ENCODE measurements at regions not wholly inside any gene's neighbourhood (a gene's known extent, or its start where the extent isn't known, plus 50 kb on each side); places are given as distances from the start of the nearest gene placed in this dataset.
"Not testable (repeated sequence)": the region's sequence is repeated elsewhere in the genome, so short reads cannot be mapped to it uniquely, and the experiment has no call there.

DNA sequence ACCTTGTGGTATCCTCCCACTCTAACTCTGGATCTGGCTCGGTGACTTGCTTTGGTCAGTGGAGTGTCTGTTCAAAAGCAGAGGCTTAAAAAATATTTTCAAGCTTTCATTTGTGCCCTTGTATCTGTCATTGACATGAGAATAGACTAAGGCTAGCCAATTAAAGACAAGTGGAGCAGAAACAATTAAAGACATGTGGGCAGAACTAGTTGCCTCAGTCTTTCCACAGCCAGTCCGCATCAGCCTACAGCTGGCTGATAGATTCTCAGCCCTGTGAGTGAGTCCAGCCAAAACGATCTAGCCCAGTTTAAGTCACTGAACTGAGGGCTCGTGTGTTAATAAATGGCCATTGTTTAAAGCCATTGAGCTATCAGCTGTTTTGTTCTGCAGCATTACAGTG lies 185.2 kb upstream of the DGKB start:
- H3K9me3 Mint-ChIP-seq: peaks cover 1% of the 10 kb centered on the region
- POLR2A ChIA-PET: no interaction called here
- DNase-seq (no peak), ATAC-seq (ENCODE audit: low read depth) (no peak)
- H3K27me3 Mint-ChIP-seq: no peaks in the 10 kb centered on the region
- H3K27ac Mint-ChIP-seq: no peak overlapping the region
- H3K4me3 Mint-ChIP-seq: no peak overlapping the region
- no peaks in the 10 kb centered on the region for H3K4me1 Mint-ChIP-seq
- no peaks in the 10 kb centered on the region for H3K36me3 Mint-ChIP-seq

- H3K27me3 Mint-ChIP-seq: no peaks in the 10 kb centered on the region
- POLR2A ChIA-PET: no interaction called here
- ATAC-seq (ENCODE audit: low read depth) (no peak), DNase-seq (no peak)
- no peaks in the 10 kb centered on the region for H3K36me3 Mint-ChIP-seq
- no peak overlapping the region for H3K27ac Mint-ChIP-seq
- H3K9me3 Mint-ChIP-seq: peaks cover 1% of the 10 kb centered on the region
- H3K4me1 Mint-ChIP-seq: no peaks in the 10 kb centered on the region
- no peak overlapping the region for H3K4me3 Mint-ChIP-seq
Measured at GRCh38 chr7:15086862-15087261, 184.3 kb upstream of the DGKB start.

DNA sequence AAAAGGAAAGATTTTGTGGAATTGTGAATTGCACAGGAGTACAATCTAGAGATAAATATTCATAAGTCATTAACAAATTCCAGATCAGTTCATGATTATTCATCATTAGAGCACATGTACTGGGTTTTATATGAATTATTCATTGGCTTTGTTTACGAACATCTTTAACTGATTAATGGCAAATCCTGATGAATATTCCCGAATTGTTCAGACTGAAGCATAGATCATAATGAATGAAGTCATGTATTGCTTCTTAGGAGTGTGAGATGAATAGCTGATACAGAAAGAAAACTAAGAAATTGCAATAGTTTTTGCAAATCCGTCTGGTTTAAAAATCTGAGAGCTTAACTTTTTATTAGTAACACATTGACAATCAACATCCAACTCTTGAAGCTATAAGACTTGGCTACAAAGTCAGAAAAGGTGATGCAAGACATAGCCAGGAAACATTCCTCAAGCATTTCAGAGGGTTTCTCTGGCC lies 183.6 kb upstream of the DGKB start:
- POLR2A ChIA-PET: no interaction called here
- ATAC-seq (ENCODE audit: low read depth) (no peak), DNase-seq (no peak)
- Mint-ChIP-seq H3K27me3 (no peaks in the 10 kb centered on the region), H3K4me1 (no peaks in the 10 kb centered on the region), H3K4me3 (no peak overlapping the region), H3K9me3 (peaks cover 1% of the 10 kb centered on the region), H3K36me3 (no peaks in the 10 kb centered on the region), H3K27ac (no peak overlapping the region)

- Mint-ChIP-seq H3K27me3 (no peaks in the 10 kb centered on the region), H3K27ac (no peak overlapping the region), H3K36me3 (no peaks in the 10 kb centered on the region), H3K4me3 (no peak overlapping the region), H3K4me1 (no peaks in the 10 kb centered on the region), H3K9me3 (peaks cover 1% of the 10 kb centered on the region)
- DNase-seq (no peak), ATAC-seq (ENCODE audit: low read depth) (no peak)
- POLR2A ChIA-PET: no interaction called here
Measured at GRCh38 chr7:15085366-15085765, 182.8 kb upstream of the DGKB start.

DNA sequence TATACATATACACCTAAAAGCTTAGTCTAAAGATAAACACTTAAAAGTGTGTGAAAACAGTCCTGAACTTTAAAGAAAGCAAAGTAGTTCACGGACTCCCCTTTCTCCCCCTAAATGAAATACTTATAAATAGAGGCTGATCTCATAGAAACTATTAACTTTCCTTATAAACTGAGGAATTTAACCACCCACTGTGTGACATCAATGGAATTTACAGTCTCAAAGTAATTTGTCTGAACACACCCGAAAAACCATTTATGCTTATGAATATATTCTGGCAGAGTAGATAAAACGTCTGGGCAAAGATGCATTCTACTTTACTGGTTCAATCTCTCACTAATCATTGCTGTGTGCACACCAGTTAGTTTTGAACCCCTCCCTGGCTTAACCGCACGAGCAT lies 181.8 kb upstream of the DGKB start:
- POLR2A ChIA-PET: no interaction called here
- Mint-ChIP-seq H3K36me3 (no peaks in the 10 kb centered on the region), H3K9me3 (no peaks in the 10 kb centered on the region), H3K4me1 (no peaks in the 10 kb centered on the region), H3K4me3 (no peak overlapping the region), H3K27me3 (no peaks in the 10 kb centered on the region), H3K27ac (no peak overlapping the region)
- ATAC-seq (ENCODE audit: low read depth): no peak
- DNase-seq: no peak

- DNase-seq: no peak
- Mint-ChIP-seq H3K4me1 (no peaks in the 10 kb centered on the region), H3K27me3 (no peaks in the 10 kb centered on the region), H3K4me3 (no peak overlapping the region), H3K36me3 (no peaks in the 10 kb centered on the region), H3K27ac (no peak overlapping the region), H3K9me3 (no peaks in the 10 kb centered on the region)
- POLR2A ChIA-PET: no interaction called here
- no peak for ATAC-seq (ENCODE audit: low read depth)
Measured at GRCh38 chr7:15081891-15082290, 179.3 kb upstream of the DGKB start.

DNA sequence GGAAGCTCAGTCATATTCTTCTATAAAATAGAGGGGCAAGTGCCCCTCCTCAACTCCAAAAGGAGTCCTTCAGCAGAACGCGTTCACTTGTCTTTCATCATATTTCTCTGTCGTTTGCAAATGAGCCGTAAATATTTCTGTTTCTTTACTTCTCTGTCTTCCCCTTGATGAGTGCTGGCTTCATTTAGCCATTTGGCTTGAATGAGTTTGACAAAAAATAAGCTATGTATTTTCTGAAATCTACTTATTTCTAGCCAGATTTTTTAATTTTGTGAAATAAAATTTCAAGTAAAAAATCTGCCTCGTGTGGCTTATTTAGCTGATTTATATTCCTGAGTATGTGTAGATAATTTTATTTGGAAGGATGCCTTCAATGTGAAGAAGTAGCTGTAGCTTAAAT lies 170.8 kb upstream of the DGKB start:
- no peaks in the 10 kb centered on the region for H3K4me1 Mint-ChIP-seq

DNA sequence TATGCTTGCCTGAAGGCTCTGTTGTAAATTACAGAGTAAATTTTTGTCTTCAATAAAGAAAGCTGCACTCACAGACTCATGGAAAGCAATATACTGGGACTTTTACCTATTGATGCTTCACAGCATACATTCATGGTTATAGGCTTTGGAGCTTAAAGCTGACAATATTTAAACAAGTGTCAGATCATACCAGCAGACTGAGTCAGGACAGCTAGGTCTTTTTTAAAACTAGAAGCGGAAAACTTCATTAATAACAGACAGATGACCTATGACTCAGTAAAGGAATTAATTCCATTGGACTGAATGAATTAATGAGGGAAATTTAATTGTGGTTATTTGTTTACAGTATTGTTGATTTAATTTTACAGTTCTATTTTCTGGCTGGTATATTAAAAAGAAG lies 165.8 kb upstream of the DGKB start:
- no peak for DNase-seq
- no peaks in the 10 kb centered on the region for H3K27me3 Mint-ChIP-seq
- H3K27ac Mint-ChIP-seq: no peak overlapping the region
- POLR2A ChIA-PET: no interaction called here
- peaks cover 3% of the 10 kb centered on the region for H3K9me3 Mint-ChIP-seq
- H3K4me1 Mint-ChIP-seq: no peaks in the 10 kb centered on the region
- ATAC-seq (ENCODE audit: low read depth): no peak
- no peak overlapping the region for H3K4me3 Mint-ChIP-seq
- H3K36me3 Mint-ChIP-seq: no peaks in the 10 kb centered on the region

More for the DNA sequence above, 170.8 kb upstream of the DGKB start:
- DNase-seq: no peak
- no peak overlapping the region for H3K27ac Mint-ChIP-seq
- H3K36me3 Mint-ChIP-seq: no peaks in the 10 kb centered on the region
- H3K27me3 Mint-ChIP-seq: no peaks in the 10 kb centered on the region
- no peak for ATAC-seq (ENCODE audit: low read depth)
- POLR2A ChIA-PET: no interaction called here
- no peaks in the 10 kb centered on the region for H3K9me3 Mint-ChIP-seq
- no peak overlapping the region for H3K4me3 Mint-ChIP-seq

DNA sequence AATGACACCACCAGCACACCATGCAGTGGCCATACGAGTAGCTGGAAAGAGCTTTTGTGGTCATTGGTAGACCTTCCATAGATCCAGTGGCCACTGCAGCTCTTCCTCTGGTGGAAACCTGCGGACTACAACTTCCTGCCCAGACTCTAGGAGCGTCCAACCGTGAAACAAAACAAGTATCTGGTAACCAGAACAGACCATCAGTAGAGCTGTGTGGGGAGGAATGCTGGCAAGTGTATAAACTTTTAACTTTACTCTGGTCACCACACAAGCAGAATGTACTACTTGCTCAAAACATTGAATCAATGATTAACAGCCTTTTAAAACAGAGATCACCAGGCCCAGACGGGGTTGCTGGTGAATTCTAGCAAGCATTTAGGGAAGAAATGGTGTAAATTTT lies 154.7 kb upstream of the DGKB start:
- Mint-ChIP-seq H3K27me3 (no peaks in the 10 kb centered on the region), H3K4me3 (no peak overlapping the region), H3K27ac (no peak overlapping the region), H3K4me1 (no peaks in the 10 kb centered on the region), H3K36me3 (no peaks in the 10 kb centered on the region), H3K9me3 (no peaks in the 10 kb centered on the region)
- no peak for DNase-seq
- POLR2A ChIA-PET: no interaction called here
- no peak for ATAC-seq (ENCODE audit: low read depth)

GRCh38 chr7:15054304-15054703 lies 151.8 kb upstream of the DGKB start:
- DNase-seq; H3K27ac Mint-ChIP-seq; H3K27me3 Mint-ChIP-seq; H3K4me1 Mint-ChIP-seq; ATAC-seq (ENCODE audit: low read depth); POLR2A ChIA-PET; H3K4me3 Mint-ChIP-seq; H3K36me3 Mint-ChIP-seq; H3K9me3 Mint-ChIP-seq: not testable (repeated sequence)

DNA sequence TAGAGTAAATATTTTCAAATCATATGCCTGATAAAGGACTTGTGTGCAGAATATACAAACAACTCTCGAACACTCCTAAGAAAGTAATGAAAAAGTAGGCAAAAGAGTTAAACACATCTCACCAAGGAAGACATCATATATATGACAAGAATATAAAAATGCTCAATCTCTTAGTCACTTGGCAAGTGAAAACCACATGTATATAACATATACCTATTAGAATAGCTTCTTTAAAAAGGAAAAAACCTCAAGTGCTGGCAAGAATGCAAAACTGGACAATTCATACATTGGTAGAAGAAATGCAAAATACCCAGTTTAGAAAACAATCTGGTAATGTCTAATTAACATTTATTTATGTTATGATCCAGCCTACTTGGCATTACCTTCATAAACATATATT lies 146.6 kb upstream of the DGKB start:
- Mint-ChIP-seq H3K4me3 (no peak overlapping the region), H3K4me1 (no peaks in the 10 kb centered on the region), H3K27ac (no peak overlapping the region), H3K9me3 (peaks cover 4% of the 10 kb centered on the region), H3K27me3 (no peaks in the 10 kb centered on the region), H3K36me3 (no peaks in the 10 kb centered on the region)
- POLR2A ChIA-PET: no interaction called here
- DNase-seq (no peak), ATAC-seq (ENCODE audit: low read depth) (no peak)

GRCh38 chr7:15046861-15047260 lies 144.3 kb upstream of the DGKB start:
- Mint-ChIP-seq H3K27ac (no peak overlapping the region), H3K27me3 (no peaks in the 10 kb centered on the region), H3K4me1 (no peaks in the 10 kb centered on the region), H3K4me3 (no peak overlapping the region), H3K9me3 (peaks cover 1% of the 10 kb centered on the region), H3K36me3 (no peaks in the 10 kb centered on the region)
- DNase-seq: no peak
- POLR2A ChIA-PET: no interaction called here
- ATAC-seq (ENCODE audit: low read depth): no peak

GRCh38 chr7:15043931-15044330 lies 141.4 kb upstream of the DGKB start:
- Mint-ChIP-seq H3K27me3 (no peaks in the 10 kb centered on the region), H3K4me3 (no peak overlapping the region), H3K36me3 (no peaks in the 10 kb centered on the region), H3K9me3 (peaks cover 1% of the 10 kb centered on the region), H3K27ac (no peak overlapping the region), H3K4me1 (no peaks in the 10 kb centered on the region)
- ATAC-seq (ENCODE audit: low read depth): no peak
- DNase-seq: no peak
- POLR2A ChIA-PET: no interaction called here

GRCh38 chr7:15042285-15043065 lies 139.9 kb upstream of the DGKB start:
- POLR2A ChIA-PET: no interaction called here
- peaks cover 1% of the 10 kb centered on the region for H3K9me3 Mint-ChIP-seq
- DNase-seq: no peak
- no peaks in the 10 kb centered on the region for H3K4me1 Mint-ChIP-seq
- H3K4me3 Mint-ChIP-seq: no peak overlapping the region
- ATAC-seq (ENCODE audit: low read depth): no peak
- H3K27me3 Mint-ChIP-seq: no peaks in the 10 kb centered on the region
- no peaks in the 10 kb centered on the region for H3K36me3 Mint-ChIP-seq
- no peak overlapping the region for H3K27ac Mint-ChIP-seq

DNA sequence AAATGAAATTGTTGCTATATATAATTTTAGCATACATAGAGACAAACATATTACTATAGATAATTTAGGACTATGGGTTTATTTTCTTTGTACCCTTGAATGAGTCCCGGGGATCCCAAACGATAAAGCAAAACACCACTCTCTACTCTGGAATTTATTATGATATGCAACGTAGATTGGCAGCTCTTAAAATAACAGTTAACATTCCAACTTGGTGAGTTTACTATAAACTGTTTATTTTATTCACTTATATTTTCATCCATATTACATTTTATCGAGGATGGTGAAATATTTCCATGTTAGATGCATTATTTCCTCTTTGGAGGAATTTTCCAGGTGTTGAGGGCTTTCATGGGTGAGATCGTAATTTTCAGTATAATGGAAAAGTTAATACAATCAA lies 138.7 kb upstream of the DGKB start:
- no peak for ATAC-seq (ENCODE audit: low read depth)
- Mint-ChIP-seq H3K36me3 (no peaks in the 10 kb centered on the region), H3K27me3 (no peaks in the 10 kb centered on the region)

More for the DNA sequence above, 138.7 kb upstream of the DGKB start:
- peaks cover 1% of the 10 kb centered on the region for H3K9me3 Mint-ChIP-seq
- no peak overlapping the region for H3K4me3 Mint-ChIP-seq
- H3K27ac Mint-ChIP-seq: no peak overlapping the region
- no peaks in the 10 kb centered on the region for H3K4me1 Mint-ChIP-seq
- DNase-seq: no peak
- POLR2A ChIA-PET: no interaction called here
